Thyroid gland (tissue), 4 donors: ENCODE measurements at regions not wholly inside any gene's neighbourhood (a gene's known extent, or its start where the extent isn't known, plus 50 kb on each side); places are given as distances from the start of the nearest gene placed in this dataset.

ENCODE experiments used
- DNase-seq, 2 donors: peaks; one replicate each; pipeline ENCODE4 v3.0.0-alpha.2; 2019
- H3K27ac ChIP-seq, 3 donors: fragments of 200-600 bp; sonication (generic); 1 replicate in 2 of 3; 2 replicates in 1 of 3; pipeline ENCODE4 v1.5.1; 2016 to 2019; ENCODE audit warnings: mild to moderate bottlenecking in 1 of 3, moderate library complexity in 1 of 3
- H3K27me3 ChIP-seq: fragments of 200-600 bp; sonication (generic); one replicate; pipeline ENCODE4 v1.5.1; 2019
- H3K36me3 ChIP-seq, 2 donors: fragments of 200-600 bp; sonication (generic); one replicate each; pipeline ENCODE4 v1.5.1; 2016 to 2019
- H3K4me1 ChIP-seq, 2 donors: fragments of 200-600 bp; sonication (generic); one replicate each; pipeline ENCODE4 v1.5.1; 2017 to 2019
- H3K4me3 ChIP-seq, 3 donors: fragments of 200-600 bp; sonication (generic); replicated peaks in 1 of 3; 1 replicate in 2 of 3; 2 replicates in 1 of 3; pipeline ENCODE4 v1.5.1; 2016; ENCODE audit warnings: mild to moderate bottlenecking in 1 of 3
- H3K9me3 ChIP-seq: fragments of 200-600 bp; sonication (generic); one replicate; pipeline ENCODE4 v1.5.1; 2017
- CTCF ChIP-seq, 6 experiments: fragments of 200-600 bp in 3 of 6; fragments of 450-650 bp in 3 of 6; sonication (generic) in 3 of 6; IDR thresholded peaks; one replicate each; pipeline ENCODE4 v1.5.1; 2016 to 2019; ENCODE audit warnings: antibody characterized with exemption in 6 of 6, mild to moderate bottlenecking in 2 of 6, inconsistent platforms in 1 of 6, moderate library complexity in 1 of 6
- POLR2A ChIP-seq, 2 donors: fragments of 450-650 bp; IDR thresholded peaks; one replicate each; pipeline ENCODE4 v1.6.1; 2017; ENCODE audit warnings: antibody characterized with exemption in 2 of 2, mild to moderate bottlenecking in 2 of 2, moderate library complexity in 1 of 2
- WGBS, 2 donors: methylation state at CpG; one replicate each; pipeline ENCODE4 v1.1.5; 2017; 5-methylcytosine and 5-hydroxymethylcytosine counted together
- intact Hi-C: fragments of 100-400 bp; cut with DNase I; formaldehyde crosslinking; loops from one replicate; pipeline ENCODE4 v1.15.1; 2023

GRCh38 chr1:233513431-233513830 is 100.5 kb upstream of the KCNK1 start:
- Histone ChIP-seq H3K27ac (no peak overlapping the region), H3K4me1 (no peaks in the 10 kb centered on the region), H3K4me3 (no peak overlapping the region), H3K36me3 (no peaks in the 10 kb centered on the region), H3K27me3 (no peaks in the 10 kb centered on the region), H3K9me3 (no peaks in the 10 kb centered on the region)
- DNase-seq, result no peak
- intact Hi-C loops, result no loop called here
- TF ChIP-seq POLR2A (IDR thresholded peaks at IDR 0.05) (no peak), CTCF (IDR thresholded peaks at IDR 0.05) (no peak)

- intact Hi-C loops, result loop anchor here (5.0 kb wide), 1 partner anchor 277 kb away; no protein-coding TSS in a partner anchor
- H3K27me3 ChIP-seq, result no peaks in the 10 kb centered on the region
- H3K9me3 ChIP-seq, result no peaks in the 10 kb centered on the region
- H3K4me3 ChIP-seq, result no peak overlapping the region
- no peaks in the 10 kb centered on the region for H3K4me1 ChIP-seq
- H3K36me3 ChIP-seq, result no peaks in the 10 kb centered on the region
- no peak overlapping the region for H3K27ac ChIP-seq
- 91 to 98% methylated on average over 4 to 6 of the region's 21 CpGs for WGBS, 2 donors
- TF ChIP-seq POLR2A (IDR thresholded peaks at IDR 0.05) (no peak), CTCF (IDR thresholded peaks at IDR 0.05) (no peak)
- no peak for DNase-seq
These were observed 98.9 kb upstream of the KCNK1 start for GRCh38 chr1:233514946-233515391.

- H3K4me3 ChIP-seq, result no peak overlapping the region
- no peaks in the 10 kb centered on the region for H3K36me3 ChIP-seq
- H3K27me3 ChIP-seq, result no peaks in the 10 kb centered on the region
- WGBS, 2 donors, result 79 to 83% methylated on average over 3 to 7 of the region's 9 CpGs
- TF ChIP-seq POLR2A (IDR thresholded peaks at IDR 0.05) (no peak), CTCF (IDR thresholded peaks at IDR 0.05) (no peak)
- peaks cover 0 to 2% of the 10 kb centered on the region in 2 donors for H3K4me1 ChIP-seq
- intact Hi-C loops, result loop anchor here (5.0 kb wide), 1 partner anchor 276 kb away; no protein-coding TSS in a partner anchor
- DNase-seq, result no peak
- no peak overlapping the region for H3K27ac ChIP-seq
- H3K9me3 ChIP-seq, result no peaks in the 10 kb centered on the region
These were observed 97.2 kb upstream of the KCNK1 start for GRCh38 chr1:233516732-233517131.

- intact Hi-C loops, result loop anchor here (5.0 kb wide), 1 partner anchor 274 kb away; no protein-coding TSS in a partner anchor
- TF ChIP-seq CTCF (IDR thresholded peaks at IDR 0.05) (peak in 4 of 6 experiments; percentile 14 to 56 (median 41)), POLR2A (IDR thresholded peaks at IDR 0.05) (no peak)
- 58 to 62% methylated on average over 3 of the region's 3 CpGs for WGBS, 2 donors
These were observed 95.6 kb upstream of the KCNK1 start for GRCh38 chr1:233518344-233518743.

GRCh38 chr1:233520261-233521191 is 93.4 kb upstream of the KCNK1 start:
- intact Hi-C loops, result no loop called here
- peaks cover 0 to 9% of the 10 kb centered on the region in 2 donors for H3K4me1 ChIP-seq
- no peaks in the 10 kb centered on the region for H3K9me3 ChIP-seq
- no peak for TF ChIP-seq CTCF (IDR thresholded peaks at IDR 0.05)
- TF ChIP-seq POLR2A (IDR thresholded peaks at IDR 0.05), result no peak
- no peak for DNase-seq
- no peak overlapping the region for H3K4me3 ChIP-seq
- no peaks in the 10 kb centered on the region for H3K27me3 ChIP-seq
- WGBS, 2 donors, result 71 to 73% methylated on average over 8 of the region's 8 CpGs
- H3K27ac ChIP-seq, result no peak overlapping the region
- H3K36me3 ChIP-seq, result no peaks in the 10 kb centered on the region

More at GRCh38 chr1:233518344-233518743, 95.6 kb upstream of the KCNK1 start:
- H3K27me3 ChIP-seq, result no peaks in the 10 kb centered on the region
- peak in 1 of 2 donors; percentile 51 for DNase-seq
- peaks cover 0 to 9% of the 10 kb centered on the region in 2 donors for H3K4me1 ChIP-seq
- H3K4me3 ChIP-seq, result no peak overlapping the region
- no peaks in the 10 kb centered on the region for H3K36me3 ChIP-seq
- H3K27ac ChIP-seq, result no peak overlapping the region
- H3K9me3 ChIP-seq, result no peaks in the 10 kb centered on the region
